ENCODE measurements at regions not wholly inside any gene's neighbourhood (a gene's known extent, or its start where the extent isn't known, plus 50 kb on each side); places are given as distances from the start of the nearest gene placed in this dataset.

GRCh38 chr10:1903982-1904381, 166.7 kb upstream of the ADARB2 start:
- no peak for DNase-seq

- no peak for DNase-seq
Observed at GRCh38 chr10:1896153-1896552, 158.8 kb upstream of the ADARB2 start.

GRCh38 chr10:1895691-1896090, 158.4 kb upstream of the ADARB2 start:
- no peak for DNase-seq

GRCh38 chr10:1894912-1895311, 157.6 kb upstream of the ADARB2 start:
- DNase-seq: no peak

GRCh38 chr10:1893941-1894340, 156.6 kb upstream of the ADARB2 start:
- no peak for DNase-seq

- no peak for DNase-seq
Observed at GRCh38 chr10:1886039-1886438, 148.7 kb upstream of the ADARB2 start.

GRCh38 chr10:1882728-1883127, 145.4 kb upstream of the ADARB2 start:
- DNase-seq: no peak

GRCh38 chr10:1882180-1882579, 144.9 kb upstream of the ADARB2 start:
- DNase-seq: no peak

- DNase-seq: no peak
Observed at GRCh38 chr10:1881636-1882035, 144.3 kb upstream of the ADARB2 start.

GRCh38 chr10:1874533-1874932, 137.2 kb upstream of the ADARB2 start:
- no peak for DNase-seq

- no peak for DNase-seq
Observed at GRCh38 chr10:1873661-1874315, 136.5 kb upstream of the ADARB2 start.

- no peak for DNase-seq
Observed at GRCh38 chr10:1872151-1872726, 134.9 kb upstream of the ADARB2 start.

- DNase-seq: no peak
Observed at GRCh38 chr10:1870491-1870890, 133.2 kb upstream of the ADARB2 start.

- no peak for DNase-seq
Observed at GRCh38 chr10:1869861-1870260, 132.5 kb upstream of the ADARB2 start.

GRCh38 chr10:1860351-1860750, 123.0 kb upstream of the ADARB2 start:
- DNase-seq: no peak

GRCh38 chr10:1858547-1858946, 121.2 kb upstream of the ADARB2 start:
- DNase-seq: no peak

- no peak for DNase-seq
Observed at GRCh38 chr10:1858048-1858447, 120.7 kb upstream of the ADARB2 start.

- DNase-seq: no peak
Observed at GRCh38 chr10:1855911-1856310, 118.6 kb upstream of the ADARB2 start.

GRCh38 chr10:1854271-1854670, 116.9 kb upstream of the ADARB2 start:
- DNase-seq: no peak

- DNase-seq: no peak
Observed at GRCh38 chr10:1853801-1854200, 116.5 kb upstream of the ADARB2 start.

- no peak for DNase-seq
Observed at GRCh38 chr10:1852841-1853240, 115.5 kb upstream of the ADARB2 start.

- no peak for DNase-seq
Observed at GRCh38 chr10:1851762-1852161, 114.4 kb upstream of the ADARB2 start.

GRCh38 chr10:1850971-1851527, 113.7 kb upstream of the ADARB2 start:
- no peak for DNase-seq

- no peak for DNase-seq
Observed at GRCh38 chr10:1847361-1847760, 110.0 kb upstream of the ADARB2 start.

- no peak for DNase-seq
Observed at GRCh38 chr10:1846032-1846431, 108.7 kb upstream of the ADARB2 start.

Measured in activated effector memory CD4-positive, alpha-beta T cell treated with Interleukin-2 at 50 U/mL for 16 hours (primary cell).